Gastrocnemius medialis (tissue), 4 donors: ENCODE measurements at regions not wholly inside any gene's neighbourhood (a gene's known extent, or its start where the extent isn't known, plus 50 kb on each side); places are given as distances from the start of the nearest gene placed in this dataset.

Source experiments
- ATAC-seq, 2 donors: fragments of 150-250 bp; one replicate each; pipeline ENCODE4 v1.9.1; 2016
- DNase-seq, 2 donors: peaks; one replicate each; pipeline ENCODE4 v3.0.0-alpha.2; 2019
- H3K27ac ChIP-seq, 4 donors: fragments of 200-600 bp; sonication (generic); 1 replicate in 1 of 4; 2 replicates in 3 of 4; pipeline ENCODE4 v1.5.1; 2016 to 2018; ENCODE audit warnings: mild to moderate bottlenecking in 2 of 4, moderate library complexity in 1 of 4
- H3K27me3 ChIP-seq, 3 donors: fragments of 200-600 bp; sonication (generic) in 2 of 3; 1 replicate in 1 of 3; 2 replicates in 2 of 3; pipeline versions ENCODE4 v1.5.1 to v1.6.0; 2016 to 2019; ENCODE audit warnings: mild to moderate bottlenecking in 1 of 3, moderate library complexity in 1 of 3
- H3K36me3 ChIP-seq, 2 donors: fragments of 200-600 bp; sonication (generic) in 1 of 2; one replicate each; pipeline ENCODE4 v1.5.1; 2017 to 2018
- H3K4me1 ChIP-seq, 2 donors: fragments of 200-600 bp; sonication (generic) in 1 of 2; one replicate each; pipeline ENCODE4 v1.5.1; 2016 to 2017; ENCODE audit warnings: mild to moderate bottlenecking in 2 of 2
- H3K4me3 ChIP-seq, 4 donors: fragments of 200-600 bp; sonication (generic) in 3 of 4; 1 replicate in 1 of 4; 2 replicates in 3 of 4; pipeline ENCODE4 v1.5.1; 2016 to 2019; ENCODE audit warnings: mild to moderate bottlenecking in 2 of 4
- H3K9me3 ChIP-seq, 3 donors: fragments of 200-600 bp; sonication (generic) in 2 of 3; 1 replicate in 1 of 3; 2 replicates in 2 of 3; pipeline ENCODE4 v1.5.1; 2016 to 2019
- POLR2A ChIP-seq, 2 donors: fragments of 450-650 bp; IDR thresholded peaks; one replicate each; pipeline ENCODE4 v1.6.1; 2017; ENCODE audit warnings: antibody characterized with exemption in 2 of 2, mild to moderate bottlenecking in 2 of 2, moderate library complexity in 2 of 2
- in situ Hi-C, 4 donors: fragments of 200-750 bp; cut with MboI; loops; one replicate each; pipeline versions ENCODE4 v1.15.0 to v1.8.0; 2017; ENCODE audit warnings: low sequenced_read_pairs in 4 of 4
- intact Hi-C: fragments of 100-400 bp; cut with DNase I; formaldehyde crosslinking; loops from one replicate; pipeline ENCODE4 v1.15.1; 2023; ENCODE audit warnings: low total_unique reads
- TF ChIP-seq, protein P1 (sequence below), 5 experiments: fragments of 450-650 bp in 3 of 5; fragments of 200-600 bp in 2 of 5; sonication (generic) in 2 of 5; IDR thresholded peaks in 4 of 5; conservative IDR thresholded peaks in 1 of 5; 1 replicate in 4 of 5; 2 replicates in 1 of 5; pipeline ENCODE4 v1.5.1; 2016 to 2019; ENCODE audit warnings: antibody characterized with exemption in 5 of 5, mild to moderate bottlenecking in 3 of 5, moderate library complexity in 3 of 5

- intact Hi-C loops (no loop called here), in situ Hi-C loops (no loop called here)
- no peaks in the 10 kb centered on the region for H3K4me1 ChIP-seq
- H3K9me3 ChIP-seq: no peaks in the 10 kb centered on the region
- H3K36me3 ChIP-seq: no peaks in the 10 kb centered on the region
- ATAC-seq: no peak
- TF ChIP-seq POLR2A (IDR thresholded peaks at IDR 0.05): no peak
- TF ChIP-seq, protein P1, sequence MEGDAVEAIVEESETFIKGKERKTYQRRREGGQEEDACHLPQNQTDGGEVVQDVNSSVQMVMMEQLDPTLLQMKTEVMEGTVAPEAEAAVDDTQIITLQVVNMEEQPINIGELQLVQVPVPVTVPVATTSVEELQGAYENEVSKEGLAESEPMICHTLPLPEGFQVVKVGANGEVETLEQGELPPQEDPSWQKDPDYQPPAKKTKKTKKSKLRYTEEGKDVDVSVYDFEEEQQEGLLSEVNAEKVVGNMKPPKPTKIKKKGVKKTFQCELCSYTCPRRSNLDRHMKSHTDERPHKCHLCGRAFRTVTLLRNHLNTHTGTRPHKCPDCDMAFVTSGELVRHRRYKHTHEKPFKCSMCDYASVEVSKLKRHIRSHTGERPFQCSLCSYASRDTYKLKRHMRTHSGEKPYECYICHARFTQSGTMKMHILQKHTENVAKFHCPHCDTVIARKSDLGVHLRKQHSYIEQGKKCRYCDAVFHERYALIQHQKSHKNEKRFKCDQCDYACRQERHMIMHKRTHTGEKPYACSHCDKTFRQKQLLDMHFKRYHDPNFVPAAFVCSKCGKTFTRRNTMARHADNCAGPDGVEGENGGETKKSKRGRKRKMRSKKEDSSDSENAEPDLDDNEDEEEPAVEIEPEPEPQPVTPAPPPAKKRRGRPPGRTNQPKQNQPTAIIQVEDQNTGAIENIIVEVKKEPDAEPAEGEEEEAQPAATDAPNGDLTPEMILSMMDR (IDR thresholded peaks at IDR 0.05 in 4 of 5, conservative IDR thresholded peaks at IDR 0.05 in 1 of 5): no peak
- DNase-seq: no peak
- H3K4me3 ChIP-seq: no peak overlapping the region
- H3K27ac ChIP-seq: no peak overlapping the region
- peaks cover 0 to 18% (median 12%) of the 10 kb centered on the region in 3 donors for H3K27me3 ChIP-seq
These were observed 58.4 kb upstream of the NUP50 start for GRCh38 chr22:45105281-45105702.

DNA sequence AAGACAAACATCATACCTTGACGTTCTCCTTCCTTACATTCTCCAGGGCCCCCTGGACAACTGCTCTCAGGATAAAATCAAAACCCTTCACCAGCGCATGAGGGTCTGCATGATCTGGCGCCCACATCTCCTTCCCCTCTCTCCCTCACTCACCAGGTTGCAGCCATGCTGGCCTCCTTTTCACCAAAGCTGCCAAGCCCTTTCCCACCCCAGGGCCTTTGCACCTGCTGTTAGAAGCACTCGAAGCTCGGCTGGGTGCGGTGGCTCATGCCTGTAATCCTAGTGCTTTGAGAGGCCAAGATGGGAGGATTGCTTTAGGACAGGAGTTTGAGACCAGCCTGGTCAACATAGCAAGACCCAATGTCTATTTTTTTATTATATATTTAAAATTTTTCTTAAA, 56.1 kb upstream of the NUP50 start:
- no peaks in the 10 kb centered on the region for H3K36me3 ChIP-seq
- DNase-seq: no peak
- H3K27me3 ChIP-seq: peaks cover 0 to 17% (median 5%) of the 10 kb centered on the region in 3 donors
- ATAC-seq: no peak
- no peak overlapping the region for H3K4me3 ChIP-seq
- TF ChIP-seq POLR2A (IDR thresholded peaks at IDR 0.05): no peak
- TF ChIP-seq, protein P1 (IDR thresholded peaks at IDR 0.05 in 4 of 5, conservative IDR thresholded peaks at IDR 0.05 in 1 of 5): no peak
- in situ Hi-C loops: no loop called here
- no peak overlapping the region for H3K27ac ChIP-seq
- intact Hi-C loops: no loop called here
- H3K9me3 ChIP-seq: no peaks in the 10 kb centered on the region
- H3K4me1 ChIP-seq: no peaks in the 10 kb centered on the region

- ATAC-seq: no peak
- Histone ChIP-seq H3K36me3 (no peaks in the 10 kb centered on the region), H3K4me3 (no peak overlapping the region), H3K27ac (no peak overlapping the region), H3K27me3 (peaks cover 0 to 8% (median 3%) of the 10 kb centered on the region in 3 donors), H3K9me3 (no peaks in the 10 kb centered on the region), H3K4me1 (no peaks in the 10 kb centered on the region)
- intact Hi-C loops (no loop called here), in situ Hi-C loops (no loop called here)
- TF ChIP-seq, protein P1 (IDR thresholded peaks at IDR 0.05 in 4 of 5, conservative IDR thresholded peaks at IDR 0.05 in 1 of 5): no peak
- TF ChIP-seq POLR2A (IDR thresholded peaks at IDR 0.05): no peak
- no peak for DNase-seq
These were observed 51.4 kb upstream of the NUP50 start for GRCh38 chr22:45112136-45112879.
